Breast epithelium (tissue), 4 donors: ENCODE measurements at regions not wholly inside any gene's neighbourhood (a gene's known extent, or its start where the extent isn't known, plus 50 kb on each side); places are given as distances from the start of the nearest gene placed in this dataset.
"Not testable (repeated sequence)": the region's sequence is repeated elsewhere in the genome, so short reads cannot be mapped to it uniquely, and the experiment has no call there.

Source experiments
- DNase-seq, 2 donors: peaks; one replicate each; pipeline ENCODE4 v3.0.0-alpha.2; 2019; ENCODE audit warnings: low spot score in 2 of 2
- H3K27ac ChIP-seq, 2 donors: fragments of 200-600 bp; sonication (generic) in 1 of 2; one replicate each; pipeline ENCODE4 v1.5.1; 2016 to 2019; ENCODE audit warnings: mild to moderate bottlenecking in 1 of 2
- H3K27me3 ChIP-seq, 2 donors: fragments of 200-600 bp; sonication (generic) in 1 of 2; one replicate each; pipeline versions ENCODE4 v1.5.1 to v1.6.0; 2017 to 2019; ENCODE audit warnings: control low read depth in 1 of 2, mild to moderate bottlenecking in 1 of 2
- H3K36me3 ChIP-seq: fragments of 200-600 bp; one replicate; pipeline ENCODE4 v1.5.1; 2019
- H3K4me1 ChIP-seq, 2 donors: fragments of 200-600 bp; sonication (generic); one replicate each; pipeline ENCODE4 v1.5.1; 2016 to 2019; ENCODE audit warnings: control low read depth in 1 of 2
- H3K4me3 ChIP-seq, 3 donors: fragments of 200-600 bp; sonication (generic); 1 replicate in 2 of 3; 2 replicates in 1 of 3; pipeline ENCODE4 v1.5.1; 2016 to 2019; ENCODE audit warnings: mild to moderate bottlenecking in 3 of 3, moderate library complexity in 2 of 3
- H3K9me3 ChIP-seq, 2 donors: fragments of 200-600 bp; sonication (generic) in 1 of 2; one replicate each; pipeline ENCODE4 v1.5.1; 2016 to 2019; ENCODE audit warnings: control low read depth in 1 of 2
- CTCF ChIP-seq, 3 donors: fragments of 450-650 bp; IDR thresholded peaks; one replicate each; pipeline ENCODE4 v1.5.1; 2016 to 2017; ENCODE audit warnings: antibody characterized with exemption in 3 of 3, mild to moderate bottlenecking in 3 of 3, moderate library complexity in 3 of 3
- POLR2A ChIP-seq: fragments of 450-650 bp; IDR thresholded peaks from one replicate; pipeline ENCODE4 v1.6.1; 2016; ENCODE audit warnings: antibody characterized with exemption, mild to moderate bottlenecking, moderate library complexity
- POLR2AphosphoS5 ChIP-seq, 3 donors: sonication (generic); formaldehyde crosslinking; IDR thresholded peaks; one replicate each; pipeline ENCODE4 v1.6.1; 2017; ENCODE audit warnings: antibody characterized with exemption in 3 of 3
- intact Hi-C: fragments of 100-400 bp; cut with DNase I; formaldehyde crosslinking; loops from one replicate; pipeline ENCODE4 v1.15.1; 2023; ENCODE audit warnings: low total_unique reads

- no peak for DNase-seq
- no peaks in the 10 kb centered on the region for H3K36me3 ChIP-seq
- peaks cover 0 to 6% of the 10 kb centered on the region in 2 donors for H3K4me1 ChIP-seq
- intact Hi-C loops, result no loop called here
- no peak overlapping the region for H3K4me3 ChIP-seq
- H3K27ac ChIP-seq, result no peak overlapping the region
- no peaks in the 10 kb centered on the region for H3K9me3 ChIP-seq
- H3K27me3 ChIP-seq, result no peaks in the 10 kb centered on the region
- TF ChIP-seq CTCF (IDR thresholded peaks at IDR 0.05) (no peak), POLR2AphosphoS5 (IDR thresholded peaks at IDR 0.05) (no peak), POLR2A (no peak)
These were observed 78.7 kb upstream of the SH3PXD2B start for GRCh38 chr5:172533058-172533398.

- H3K36me3 ChIP-seq, DNase-seq, H3K27me3 ChIP-seq, H3K4me3 ChIP-seq, H3K4me1 ChIP-seq, H3K9me3 ChIP-seq, intact Hi-C loops, H3K27ac ChIP-seq: not testable (repeated sequence)
These were observed 78.1 kb upstream of the SH3PXD2B start for GRCh38 chr5:172532439-172532838.

- H3K4me1 ChIP-seq, result peaks cover 0 to 6% of the 10 kb centered on the region in 2 donors
- TF ChIP-seq POLR2A, result no peak
- no peak for TF ChIP-seq POLR2AphosphoS5 (IDR thresholded peaks at IDR 0.05)
- no peak for TF ChIP-seq CTCF (IDR thresholded peaks at IDR 0.05)
- intact Hi-C loops, result no loop called here
These were observed 77.3 kb upstream of the SH3PXD2B start for GRCh38 chr5:172531704-172532026.

GRCh38 chr5:172530878-172531703 lies 76.8 kb upstream of the SH3PXD2B start:
- intact Hi-C loops, result no loop called here
- TF ChIP-seq CTCF (IDR thresholded peaks at IDR 0.05) (no peak), POLR2AphosphoS5 (IDR thresholded peaks at IDR 0.05) (no peak), POLR2A (no peak)

More at GRCh38 chr5:172531704-172532026, 77.3 kb upstream of the SH3PXD2B start:
- no peak overlapping the region for H3K4me3 ChIP-seq
- DNase-seq, result no peak
- H3K9me3 ChIP-seq, result no peaks in the 10 kb centered on the region
- no peaks in the 10 kb centered on the region for H3K36me3 ChIP-seq
- no peak overlapping the region for H3K27ac ChIP-seq
- H3K27me3 ChIP-seq, result no peaks in the 10 kb centered on the region

GRCh38 chr5:172530406-172530805 lies 76.1 kb upstream of the SH3PXD2B start:
- H3K27ac ChIP-seq, result no peak overlapping the region
- intact Hi-C loops, result no loop called here
- H3K36me3 ChIP-seq, result no peaks in the 10 kb centered on the region
- H3K9me3 ChIP-seq, result no peaks in the 10 kb centered on the region
- TF ChIP-seq POLR2AphosphoS5 (IDR thresholded peaks at IDR 0.05) (no peak), POLR2A (no peak), CTCF (IDR thresholded peaks at IDR 0.05) (no peak)
- DNase-seq, result no peak
- peaks cover 0 to 6% of the 10 kb centered on the region in 2 donors for H3K4me1 ChIP-seq
- H3K4me3 ChIP-seq, result no peak overlapping the region
- H3K27me3 ChIP-seq, result no peaks in the 10 kb centered on the region

More at GRCh38 chr5:172530878-172531703, 76.8 kb upstream of the SH3PXD2B start:
- H3K9me3 ChIP-seq, result no peaks in the 10 kb centered on the region
- H3K27ac ChIP-seq, result no peak overlapping the region
- no peak overlapping the region for H3K4me3 ChIP-seq
- H3K4me1 ChIP-seq, result peaks cover 0 to 6% of the 10 kb centered on the region in 2 donors
- DNase-seq, result no peak
- H3K36me3 ChIP-seq, result no peaks in the 10 kb centered on the region
- H3K27me3 ChIP-seq, result no peaks in the 10 kb centered on the region
